HG02884 (cell line): ENCODE measurements at regions not wholly inside any gene's neighbourhood (a gene's known extent, or its start where the extent isn't known, plus 50 kb on each side); places are given as distances from the start of the nearest gene placed in this dataset.
A peak's percentile ranks its signal among the peaks of the same experiment; 100 is the strongest.
"Not testable (repeated sequence)": the region's sequence is repeated elsewhere in the genome, so short reads cannot be mapped to it uniquely, and the experiment has no call there.

Source experiments
- ATAC-seq: cut with Tn5 transposase; IDR thresholded peaks from one replicate; pipeline ENCODE4 v1.9.1; 2021; ENCODE audit warnings: mild to moderate bottlenecking, moderate library complexity; ENCODE audit not compliant: unreplicated experiment

GRCh38 chr2:52112141-52112540 is 1080.2 kb upstream of the NRXN1 start:
- ATAC-seq: no peak

GRCh38 chr2:52107124-52107523 is 1075.2 kb upstream of the NRXN1 start:
- ATAC-seq: no peak

GRCh38 chr2:52097071-52097470 is 1065.1 kb upstream of the NRXN1 start:
- no peak for ATAC-seq

GRCh38 chr2:52084759-52085158 is 1052.8 kb upstream of the NRXN1 start:
- no peak for ATAC-seq

- no peak for ATAC-seq
These were observed 1051.3 kb upstream of the NRXN1 start for GRCh38 chr2:52083214-52083613.

GRCh38 chr2:52082646-52083045 is 1050.7 kb upstream of the NRXN1 start:
- ATAC-seq: no peak

GRCh38 chr2:52079602-52080001 is 1047.7 kb upstream of the NRXN1 start:
- ATAC-seq: no peak

GRCh38 chr2:52077159-52077558 is 1045.2 kb upstream of the NRXN1 start:
- peak; percentile 59 for ATAC-seq

- ATAC-seq: peak; percentile 39
These were observed 1042.3 kb upstream of the NRXN1 start for GRCh38 chr2:52074130-52074719.

- no peak for ATAC-seq
These were observed 1041.0 kb upstream of the NRXN1 start for GRCh38 chr2:52072949-52073348.

GRCh38 chr2:52070665-52071064 is 1038.7 kb upstream of the NRXN1 start:
- ATAC-seq: no peak

GRCh38 chr2:52064234-52064633 is 1032.3 kb upstream of the NRXN1 start:
- no peak for ATAC-seq

- no peak for ATAC-seq
These were observed 1022.9 kb upstream of the NRXN1 start for GRCh38 chr2:52054824-52055223.

- ATAC-seq: no peak
These were observed 1004.9 kb upstream of the NRXN1 start for GRCh38 chr2:52036853-52037252.

- no peak for ATAC-seq
These were observed 1004.1 kb upstream of the NRXN1 start for GRCh38 chr2:52036024-52036423.

- no peak for ATAC-seq
These were observed 1003.5 kb upstream of the NRXN1 start for GRCh38 chr2:52035391-52035790.

- no peak for ATAC-seq
These were observed 1002.8 kb upstream of the NRXN1 start for GRCh38 chr2:52034706-52035105.

- ATAC-seq: no peak
These were observed 990.1 kb upstream of the NRXN1 start for GRCh38 chr2:52022006-52022405.

GRCh38 chr2:52017646-52018235 is 985.8 kb upstream of the NRXN1 start:
- ATAC-seq: no peak

- not testable (repeated sequence) for ATAC-seq
These were observed 975.0 kb upstream of the NRXN1 start for GRCh38 chr2:52006821-52007366.

- no peak for ATAC-seq
These were observed 968.4 kb upstream of the NRXN1 start for GRCh38 chr2:52000151-52000855.

GRCh38 chr2:51998890-51999289 is 967.0 kb upstream of the NRXN1 start:
- no peak for ATAC-seq
